ENCODE measurements at regions not wholly inside any gene's neighbourhood (a gene's known extent, or its start where the extent isn't known, plus 50 kb on each side); places are given as distances from the start of the nearest gene placed in this dataset.
"Not testable (repeated sequence)": the region's sequence is repeated elsewhere in the genome, so short reads cannot be mapped to it uniquely, and the experiment has no call there.

DNA sequence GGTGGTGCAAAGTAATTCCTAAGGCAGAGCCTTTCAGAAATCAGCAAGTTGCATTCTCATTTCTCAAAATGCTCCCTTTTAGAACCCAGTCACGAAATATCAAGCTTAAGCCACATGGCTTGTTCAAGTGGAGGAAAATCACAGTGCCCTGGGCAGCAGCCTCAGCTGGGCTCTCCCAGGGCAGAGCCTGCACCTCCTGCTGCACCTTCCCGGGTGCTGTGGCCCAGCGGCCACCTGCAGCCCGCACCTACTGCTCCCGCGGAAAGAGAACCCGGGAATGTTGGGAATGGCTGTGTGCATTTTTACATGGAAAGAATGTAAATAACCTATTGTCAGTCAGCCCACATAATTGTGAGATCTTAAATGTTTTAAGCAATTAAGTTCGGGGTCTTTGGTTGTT, 396.5 kb upstream of the VSTM2A start:
- no peak for DNase-seq

GRCh38 chr7:54153462-54153861, 388.7 kb upstream of the VSTM2A start:
- no peak for DNase-seq

GRCh38 chr7:54159088-54159487, 383.1 kb upstream of the VSTM2A start:
- DNase-seq: no peak

DNA sequence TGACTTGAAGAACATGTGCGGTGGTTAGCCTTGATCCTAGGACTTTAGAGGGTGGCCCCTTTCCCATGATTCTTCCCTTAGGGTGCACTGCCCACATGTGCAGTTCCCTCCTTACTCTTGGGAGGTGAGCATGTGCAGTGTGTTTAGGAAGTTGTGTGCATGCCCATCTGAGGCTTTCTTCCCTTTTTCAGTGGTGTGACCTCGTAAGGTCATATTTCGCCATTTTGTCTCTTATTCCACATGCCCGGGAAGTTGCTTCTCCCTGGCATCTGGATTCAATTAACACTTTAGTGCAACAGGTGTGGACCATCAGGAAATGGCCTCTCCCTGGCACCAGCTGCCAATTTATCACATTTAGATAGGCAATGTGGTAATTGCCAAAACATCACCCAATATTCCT, 380.6 kb upstream of the VSTM2A start:
- DNase-seq: no peak

DNA sequence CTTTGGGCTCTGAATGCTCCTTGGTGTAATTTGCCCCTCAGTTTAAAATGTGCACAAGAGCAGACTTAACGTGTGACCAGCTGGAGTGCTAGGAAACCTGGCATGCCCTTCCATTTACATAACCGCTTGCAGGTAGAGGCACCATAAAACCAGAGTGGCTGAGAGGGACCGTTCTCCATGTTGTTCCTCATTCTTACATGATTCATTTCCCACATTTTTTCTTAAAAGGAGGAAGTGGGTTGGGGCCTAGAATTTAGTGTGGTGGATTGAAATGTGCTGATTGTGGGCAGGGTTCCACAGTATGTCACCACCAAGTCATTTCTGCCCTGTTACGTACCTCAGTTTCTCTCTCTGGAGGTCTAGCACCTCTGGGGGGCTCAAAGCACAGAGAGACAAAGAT, 375.8 kb upstream of the VSTM2A start:
- DNase-seq: no peak

DNA sequence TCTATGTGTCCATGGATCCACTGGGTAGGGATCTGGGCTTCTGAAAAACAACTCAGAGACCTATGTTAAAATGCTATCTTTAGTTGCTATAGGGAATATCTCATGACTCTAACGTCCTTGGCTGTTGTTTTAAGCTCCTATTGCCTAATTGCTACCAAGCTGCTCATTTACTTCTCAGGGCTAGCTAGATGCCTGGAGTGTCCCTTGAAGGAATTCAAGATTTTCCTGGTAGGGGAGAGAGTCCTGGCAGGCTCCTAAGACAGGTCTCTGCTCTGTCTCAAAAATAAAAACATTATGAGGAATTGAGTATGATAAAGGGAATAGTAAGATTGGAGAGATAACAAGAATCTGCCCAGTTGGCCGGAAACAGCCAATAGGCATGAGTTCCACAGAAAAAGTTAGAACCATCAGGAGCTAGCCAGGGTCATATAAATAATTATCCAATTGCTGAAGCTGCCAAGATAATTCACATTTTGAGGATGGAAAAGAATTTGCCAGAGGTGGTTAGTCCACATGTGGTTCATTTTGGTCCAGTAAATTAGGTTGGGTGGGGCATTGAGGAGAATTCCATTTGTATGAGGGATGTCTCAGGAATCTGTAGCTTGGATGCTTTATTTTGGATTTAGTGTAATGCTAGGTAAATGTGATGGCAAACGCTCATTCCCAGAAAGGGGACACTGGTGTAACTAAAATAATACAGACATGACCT, 362.7 kb upstream of the VSTM2A start:
- no peak for DNase-seq

DNA sequence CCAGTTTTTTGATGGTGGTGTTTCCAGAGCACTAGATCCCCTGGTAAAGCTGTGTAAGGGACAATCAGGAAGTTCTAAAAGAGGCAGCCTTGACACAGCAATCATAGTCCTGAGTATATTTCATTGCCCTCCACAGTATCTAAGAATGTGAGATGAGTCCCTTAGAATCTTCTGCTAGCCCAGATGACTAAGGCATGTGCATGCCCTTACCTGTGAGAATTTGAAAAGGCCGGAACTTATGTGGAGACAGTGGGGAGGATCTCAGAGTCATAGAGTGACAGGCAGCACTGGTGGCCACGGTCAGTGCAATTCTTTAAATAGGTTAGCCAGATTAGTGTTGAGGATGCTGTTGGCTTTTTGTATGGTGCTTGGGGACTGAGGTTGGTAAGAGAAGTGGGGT, 361.4 kb upstream of the VSTM2A start:
- no peak for DNase-seq

GRCh38 chr7:54183055-54183454, 359.1 kb upstream of the VSTM2A start:
- DNase-seq: no peak

GRCh38 chr7:54186336-54186735, 355.8 kb upstream of the VSTM2A start:
- no peak for DNase-seq

DNA sequence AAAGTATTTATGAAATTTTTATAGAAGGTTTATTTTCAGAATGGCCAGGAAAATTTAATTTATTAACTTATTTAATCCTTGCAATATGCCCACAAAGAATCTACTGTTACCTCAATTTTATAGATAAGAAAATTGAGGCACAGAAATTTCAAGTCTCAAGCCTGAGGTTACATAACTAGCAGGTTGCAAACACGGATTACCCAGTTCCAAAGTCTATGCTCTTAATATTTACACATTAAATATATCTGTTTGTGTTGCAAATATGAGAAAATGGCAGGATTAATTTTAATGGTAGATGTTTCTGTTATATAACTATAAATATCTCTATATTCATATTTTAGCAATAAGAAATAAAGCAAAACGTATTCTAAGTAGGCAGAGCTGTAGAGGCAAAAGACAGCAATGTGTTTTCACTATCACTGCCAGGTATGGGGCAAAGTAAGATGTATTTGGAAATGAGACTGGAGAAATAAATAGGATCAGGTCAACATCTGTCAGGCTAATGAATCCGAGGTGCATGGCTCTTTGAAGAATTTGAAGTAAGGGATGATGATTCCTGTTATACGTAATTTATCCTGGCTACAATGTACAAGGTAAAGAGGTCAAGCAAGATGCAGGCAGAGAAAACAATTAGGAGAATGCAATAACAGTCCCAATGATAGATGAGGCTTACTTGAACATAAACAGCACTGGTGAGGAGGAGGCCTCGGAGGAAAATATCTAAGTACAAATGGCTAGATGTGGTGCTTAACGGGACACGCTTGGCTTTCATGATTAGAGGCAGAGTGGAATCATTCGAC, 354.1 kb upstream of the VSTM2A start:
- DNase-seq: no peak

DNA sequence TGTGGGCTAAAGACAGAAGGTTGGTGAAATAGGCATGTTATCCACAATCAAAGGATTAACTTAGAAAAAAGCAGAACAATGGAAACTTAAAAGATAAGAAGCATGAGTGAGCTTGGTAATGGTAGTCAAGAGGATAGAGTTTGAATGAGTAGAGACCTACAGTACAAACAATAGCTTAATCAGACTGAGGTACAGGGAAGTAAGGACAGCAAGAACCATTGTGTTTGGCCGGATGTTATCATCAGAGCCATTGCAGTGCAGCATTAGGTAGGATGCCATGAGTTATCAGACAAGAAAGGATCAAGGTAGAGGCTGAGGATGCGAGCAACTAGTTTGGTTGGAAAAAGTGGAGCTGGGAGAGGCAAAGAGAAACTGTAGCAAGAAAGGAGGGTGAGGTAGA, 353.3 kb upstream of the VSTM2A start:
- DNase-seq: no peak

GRCh38 chr7:54189330-54189729, 352.8 kb upstream of the VSTM2A start:
- DNase-seq: no peak

- DNase-seq: no peak
Observed at GRCh38 chr7:54201501-54201900, 340.7 kb upstream of the VSTM2A start.

- no peak for DNase-seq
Observed at GRCh38 chr7:54215424-54215823, 326.8 kb upstream of the VSTM2A start.

- DNase-seq: not testable (repeated sequence)
Observed at GRCh38 chr7:54226030-54226429, 316.1 kb upstream of the VSTM2A start.

DNA sequence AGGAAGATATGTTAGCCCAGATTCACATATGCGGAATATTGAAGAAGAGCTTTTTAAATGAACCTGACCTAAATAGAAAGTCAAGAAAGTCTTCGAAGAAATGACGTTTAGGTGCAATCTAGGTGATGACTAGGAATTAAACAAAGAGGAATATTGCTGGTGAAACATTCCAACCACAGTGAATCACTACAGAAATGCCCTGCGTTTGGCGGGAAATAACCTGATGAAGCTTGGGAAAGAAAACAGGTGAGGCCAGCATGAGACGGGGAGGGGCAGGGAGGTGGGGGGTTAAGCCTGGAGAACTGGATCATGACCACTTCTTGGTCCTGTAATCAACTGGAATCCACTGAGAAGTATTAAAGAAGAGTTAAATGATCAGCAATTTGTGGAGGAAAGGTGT, 299.4 kb upstream of the VSTM2A start:
- DNase-seq: no peak

GRCh38 chr7:54245020-54245419, 297.2 kb upstream of the VSTM2A start:
- no peak for DNase-seq

GRCh38 chr7:54249686-54250085, 292.5 kb upstream of the VSTM2A start:
- DNase-seq: no peak

DNA sequence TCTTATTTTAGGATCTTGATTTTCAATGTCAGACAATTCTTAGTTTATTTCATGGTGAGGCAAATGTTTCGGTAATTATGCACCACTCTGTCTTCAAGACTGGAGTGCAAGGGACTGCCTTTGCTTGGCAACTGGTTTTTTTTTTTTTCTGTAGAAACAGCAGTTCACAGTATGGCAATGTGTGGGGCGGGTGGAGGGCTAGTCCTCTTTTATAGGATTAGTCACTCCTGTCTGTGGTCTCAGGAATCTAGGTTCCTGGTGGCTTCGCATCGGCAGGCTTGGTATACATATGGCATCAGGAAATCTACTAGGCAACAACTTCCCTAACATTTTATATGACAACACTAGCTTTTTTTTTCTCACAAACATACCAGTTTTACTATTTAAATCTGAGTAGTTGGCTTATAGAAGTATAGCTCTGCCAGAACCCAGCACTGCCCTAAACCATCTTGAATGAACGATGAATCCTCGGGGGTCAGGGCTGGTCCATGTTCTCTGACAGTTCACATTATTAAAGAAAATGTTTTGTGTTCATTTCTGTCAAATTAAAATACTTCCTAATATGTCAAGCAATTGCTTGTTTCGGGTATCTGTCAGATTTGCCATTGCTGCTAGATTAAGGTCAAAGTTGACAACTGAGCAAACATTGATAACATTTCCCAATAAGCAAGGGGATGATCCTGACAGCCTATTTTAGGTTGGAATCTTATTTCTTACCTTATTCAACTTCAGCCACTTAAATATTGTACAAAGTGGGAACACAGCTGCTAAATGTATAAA, 289.7 kb upstream of the VSTM2A start:
- DNase-seq: no peak

- DNase-seq: no peak
Observed at GRCh38 chr7:54253036-54253373, 289.2 kb upstream of the VSTM2A start.

DNA sequence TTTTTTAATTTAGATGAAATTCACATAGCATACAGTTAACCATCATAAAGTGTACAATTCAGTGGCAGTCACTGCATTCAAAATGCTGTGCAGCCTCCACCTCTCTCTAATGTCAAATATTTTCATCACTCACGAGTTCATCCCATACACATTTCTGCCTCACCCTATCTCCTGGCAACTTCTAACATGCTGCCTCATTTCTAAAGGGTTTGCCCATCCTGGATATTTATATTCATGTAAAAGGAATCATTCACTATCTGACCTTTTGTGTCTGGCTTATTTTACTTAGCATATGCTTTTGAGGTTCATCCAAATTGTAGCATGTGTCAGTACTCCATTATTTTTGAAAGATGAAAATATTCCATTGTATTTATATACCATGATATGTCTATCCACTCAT, 286.9 kb upstream of the VSTM2A start:
- no peak for DNase-seq

- no peak for DNase-seq
Observed at GRCh38 chr7:54259185-54259584, 283.0 kb upstream of the VSTM2A start.

- no peak for DNase-seq
Observed at GRCh38 chr7:54260941-54261371, 281.2 kb upstream of the VSTM2A start.

- no peak for DNase-seq
Observed at GRCh38 chr7:54278847-54279246, 263.3 kb upstream of the VSTM2A start.

All from T-helper 2 cell (primary cell).